H9 (cell line): ENCODE measurements at regions not wholly inside any gene's neighbourhood (a gene's known extent, or its start where the extent isn't known, plus 50 kb on each side); places are given as distances from the start of the nearest gene placed in this dataset.

Experiments used
- DNase-seq: peaks from one replicate; pipeline ENCODE4 v3.0.0-alpha.2; 2017
- H2AFZ ChIP-seq: one replicate; pipeline ENCODE4 v1.6.1; 2013; ENCODE audit warnings: mild to moderate bottlenecking, low read length, control low read depth, moderate library complexity
- H2AK5ac ChIP-seq: 2 replicates; pipeline ENCODE4 v1.6.1; 2013; ENCODE audit warnings: low read length, control low read depth, mixed read lengths; ENCODE audit not compliant: insufficient read length
- H2BK120ac ChIP-seq: one replicate; pipeline ENCODE4 v1.6.1; 2013; ENCODE audit warnings: low read depth, mild to moderate bottlenecking, low read length, control low read depth, inconsistent platforms; ENCODE audit not compliant: poor library complexity, severe bottlenecking
- H2BK12ac ChIP-seq: 2 replicates; pipeline ENCODE4 v1.6.1; 2013; ENCODE audit warnings: low read length, control low read depth, mixed read lengths, low read depth; ENCODE audit not compliant: insufficient read length
- H2BK15ac ChIP-seq: 2 replicates; pipeline ENCODE4 v1.6.1; 2013; ENCODE audit warnings: low read depth, low read length, control low read depth
- H2BK20ac ChIP-seq: one replicate; pipeline ENCODE4 v1.6.1; 2013; ENCODE audit warnings: low read depth, mild to moderate bottlenecking, low read length, control low read depth, inconsistent platforms; ENCODE audit not compliant: poor library complexity, severe bottlenecking
- H2BK5ac ChIP-seq: 2 replicates; pipeline ENCODE4 v1.6.1; 2013; ENCODE audit warnings: low read length, control low read depth, mixed read lengths; ENCODE audit not compliant: insufficient read length
- H3K14ac ChIP-seq: 2 replicates; pipeline ENCODE4 v1.6.1; 2013; ENCODE audit warnings: low read length, control low read depth; ENCODE audit not compliant: insufficient read depth
- H3K18ac ChIP-seq: 2 replicates; pipeline ENCODE4 v1.6.1; 2013; ENCODE audit warnings: low read depth, mild to moderate bottlenecking, mixed read lengths, low read length, control low read depth; ENCODE audit not compliant: insufficient read length
- H3K23ac ChIP-seq: 2 replicates; pipeline ENCODE4 v1.6.1; 2013; ENCODE audit warnings: low read length, control low read depth, mixed read lengths, low read depth; ENCODE audit not compliant: insufficient read length
- H3K23me2 ChIP-seq: 2 replicates; pipeline ENCODE4 v1.6.1; 2013; ENCODE audit warnings: low read depth, mild to moderate bottlenecking, mixed read lengths, low read length, control low read depth; ENCODE audit not compliant: insufficient read length, poor library complexity, severe bottlenecking
- H3K27ac ChIP-seq: 2 replicates; pipeline ENCODE4 v1.5.1; 2013; ENCODE audit warnings: low read length, control low read depth, mixed read lengths, low read depth; ENCODE audit not compliant: insufficient read length
- H3K27me3 ChIP-seq: 2 replicates; pipeline ENCODE4 v1.6.1; 2013; ENCODE audit warnings: low read length, control low read depth, inconsistent platforms; ENCODE audit not compliant: insufficient read depth
- H3K4ac ChIP-seq: 2 replicates; pipeline ENCODE4 v1.6.1; 2013; ENCODE audit warnings: low read depth, mild to moderate bottlenecking, control low read depth, inconsistent platforms, low read length, moderate library complexity
- H3K4me1 ChIP-seq: 2 replicates; pipeline ENCODE4 v1.6.1; 2013; ENCODE audit warnings: low read length, control low read depth, inconsistent platforms; ENCODE audit not compliant: insufficient read depth
- H3K4me2 ChIP-seq: 2 replicates; pipeline ENCODE4 v1.6.1; 2013; ENCODE audit warnings: low read length, control low read depth, mixed read lengths; ENCODE audit not compliant: insufficient read length, insufficient read depth
- H3K56ac ChIP-seq: 2 replicates; pipeline ENCODE4 v1.6.1; 2013; ENCODE audit warnings: low read depth, mild to moderate bottlenecking, mixed read lengths, low read length, control low read depth; ENCODE audit not compliant: insufficient read length
- H3K79me1 ChIP-seq: 2 replicates; pipeline ENCODE4 v1.6.1; 2013; ENCODE audit warnings: low read depth, mild to moderate bottlenecking, moderate library complexity, low read length, control low read depth, inconsistent platforms; ENCODE audit not compliant: insufficient read depth, poor library complexity, severe bottlenecking
- H3K79me2 ChIP-seq: 2 replicates; pipeline ENCODE4 v1.6.1; 2013; ENCODE audit warnings: low read length, control low read depth, inconsistent platforms; ENCODE audit not compliant: insufficient read depth
- H3K9ac ChIP-seq: 2 replicates; pipeline ENCODE4 v1.6.1; 2013; ENCODE audit warnings: low read length, control low read depth, mixed read lengths; ENCODE audit not compliant: insufficient read length; ENCODE audit errors: extremely low read depth
- H3K9me3 ChIP-seq: one replicate; pipeline ENCODE4 v1.6.1; 2013; ENCODE audit warnings: low read depth, low read length, inconsistent platforms; ENCODE audit not compliant: control insufficient read depth
- H3T11ph ChIP-seq: one replicate; pipeline ENCODE4 v1.6.1; 2013; ENCODE audit warnings: mild to moderate bottlenecking, low read length, control low read depth, inconsistent platforms
- H4K20me1 ChIP-seq: one replicate; pipeline ENCODE4 v1.6.1; 2013; ENCODE audit not compliant: control insufficient read depth, insufficient read length, insufficient read depth
- H4K5ac ChIP-seq: 2 replicates; pipeline ENCODE4 v1.6.1; 2013; ENCODE audit warnings: low read depth, mild to moderate bottlenecking, mixed read lengths, low read length, control low read depth; ENCODE audit not compliant: insufficient read length
- H4K8ac ChIP-seq: replicated peaks from 2 replicates; pipeline ENCODE4 v1.6.1; 2013; ENCODE audit warnings: low read length, control low read depth, mixed read lengths, low read depth; ENCODE audit not compliant: insufficient read length
- H4K91ac ChIP-seq: 2 replicates; pipeline ENCODE4 v1.6.1; 2013; ENCODE audit warnings: low read depth, mild to moderate bottlenecking, moderate library complexity, mixed read lengths, low read length, control low read depth; ENCODE audit not compliant: insufficient read length
- H3K27ac Mint-ChIP-seq, 3 experiments: 2 replicates in 2 of 3; 3 replicates in 1 of 3; pipeline ENCODE4 v1.8.0; 2020 to 2021; ENCODE audit warnings: mixed read lengths in 3 of 3, mild to moderate bottlenecking in 1 of 3, moderate library complexity in 1 of 3
- H3K27me3 Mint-ChIP-seq: 2 replicates; pipeline ENCODE4 v1.8.0; 2021; ENCODE audit warnings: low read depth, mild to moderate bottlenecking, moderate library complexity, mixed read lengths
- H3K36me3 Mint-ChIP-seq, 3 experiments: 2 replicates in 2 of 3; 3 replicates in 1 of 3; pipeline ENCODE4 v1.8.0; 2020 to 2021; ENCODE audit warnings: low read depth in 3 of 3, mixed read lengths in 3 of 3; ENCODE audit not compliant: insufficient read depth in 1 of 3
- H3K4me1 Mint-ChIP-seq, 2 experiments: 2 replicates each; pipeline ENCODE4 v1.8.0; 2020; ENCODE audit warnings: mixed read lengths in 2 of 2
- H3K4me3 Mint-ChIP-seq, 2 experiments: 2 replicates in 1 of 2; 3 replicates in 1 of 2; pipeline ENCODE4 v1.8.0; 2020 to 2021; ENCODE audit warnings: mild to moderate bottlenecking in 2 of 2, mixed read lengths in 2 of 2, moderate library complexity in 1 of 2
- H3K9me3 Mint-ChIP-seq, 2 experiments: 2 replicates in 1 of 2; 3 replicates in 1 of 2; pipeline ENCODE4 v1.8.0; 2020; ENCODE audit warnings: mild to moderate bottlenecking in 2 of 2, mixed read lengths in 2 of 2, moderate library complexity in 1 of 2
- WGBS: extraction: QIAGEN DNeasy Blood & Tissue Kit; methylation state at CpG from one replicate; pipeline ENCODE4 v1.1.7; 2013; ENCODE audit warnings: missing lambda C conversion rate, low lambda C conversion rate, mixed read lengths; ENCODE audit not compliant: insufficient read length; ENCODE audit errors: extremely low coverage; 5-methylcytosine and 5-hydroxymethylcytosine counted together
- TF ChIP-seq, protein P1 (sequence below): fragments of 200-600 bp; sonication (generic); conservative IDR thresholded peaks from 3 replicates; pipeline ENCODE4 v1.8.0; 2021; ENCODE audit warnings: antibody characterized with exemption, mild to moderate bottlenecking

DNA sequence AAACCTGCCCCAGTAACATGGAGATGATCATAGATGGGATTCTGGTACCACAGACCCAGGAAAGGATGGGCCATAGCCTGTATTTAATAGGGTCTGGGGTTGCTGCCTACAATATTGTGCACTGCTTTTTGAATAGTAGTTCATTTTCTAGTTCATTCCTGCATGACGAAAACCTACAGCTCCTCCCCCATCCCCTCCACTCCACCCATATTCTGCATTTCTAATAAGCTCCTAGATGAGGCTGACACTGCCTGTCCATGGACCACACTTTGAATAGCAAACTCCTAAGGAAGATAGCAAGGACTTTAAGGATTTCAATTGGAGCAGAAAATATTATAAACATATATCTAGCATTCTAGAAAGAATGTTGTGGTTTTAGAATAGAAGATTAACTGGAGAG, 75.5 kb downstream of the ISOC1 start:
- no CpG with 5 or more reads among the region's 1 CpG for WGBS
- H2BK120ac ChIP-seq: no peak overlapping the region

More for the DNA sequence above, 75.5 kb downstream of the ISOC1 start:
- Histone ChIP-seq H2AFZ (no peak overlapping the region), H3T11ph (no peak overlapping the region), H2BK5ac (no peak overlapping the region), H4K8ac (no peak overlapping the region), H2BK15ac (no peak overlapping the region), H2AK5ac (no peak overlapping the region), H3K14ac (no peak overlapping the region), H3K56ac (no peak overlapping the region), H3K4ac (no peak overlapping the region), H3K9ac (no peak overlapping the region), H3K27me3 (no peaks in the 10 kb centered on the region), H4K91ac (no peak overlapping the region), H4K20me1 (no peaks in the 10 kb centered on the region), H3K23me2 (no peaks in the 10 kb centered on the region), H3K79me1 (no peaks in the 10 kb centered on the region), H2BK12ac (no peak overlapping the region), H3K79me2 (no peaks in the 10 kb centered on the region), H3K4me1 (no peaks in the 10 kb centered on the region), H3K23ac (no peak overlapping the region), H3K18ac (no peak overlapping the region), H3K9me3 (no peaks in the 10 kb centered on the region), H2BK20ac (no peak overlapping the region), H3K4me2 (no peak overlapping the region), H4K5ac (no peak overlapping the region), H3K27ac (no peak overlapping the region)
- Mint-ChIP-seq H3K36me3 (no peaks in the 10 kb centered on the region), H3K9me3 (no peaks in the 10 kb centered on the region), H3K4me1 (peaks cover 7 to 12% of the 10 kb centered on the region in 2 experiments; a peak in 3 of 4 replicates), H3K4me3 (no peak overlapping the region), H3K27ac (no peak overlapping the region), H3K27me3 (no peaks in the 10 kb centered on the region)
- TF ChIP-seq, protein P1, sequence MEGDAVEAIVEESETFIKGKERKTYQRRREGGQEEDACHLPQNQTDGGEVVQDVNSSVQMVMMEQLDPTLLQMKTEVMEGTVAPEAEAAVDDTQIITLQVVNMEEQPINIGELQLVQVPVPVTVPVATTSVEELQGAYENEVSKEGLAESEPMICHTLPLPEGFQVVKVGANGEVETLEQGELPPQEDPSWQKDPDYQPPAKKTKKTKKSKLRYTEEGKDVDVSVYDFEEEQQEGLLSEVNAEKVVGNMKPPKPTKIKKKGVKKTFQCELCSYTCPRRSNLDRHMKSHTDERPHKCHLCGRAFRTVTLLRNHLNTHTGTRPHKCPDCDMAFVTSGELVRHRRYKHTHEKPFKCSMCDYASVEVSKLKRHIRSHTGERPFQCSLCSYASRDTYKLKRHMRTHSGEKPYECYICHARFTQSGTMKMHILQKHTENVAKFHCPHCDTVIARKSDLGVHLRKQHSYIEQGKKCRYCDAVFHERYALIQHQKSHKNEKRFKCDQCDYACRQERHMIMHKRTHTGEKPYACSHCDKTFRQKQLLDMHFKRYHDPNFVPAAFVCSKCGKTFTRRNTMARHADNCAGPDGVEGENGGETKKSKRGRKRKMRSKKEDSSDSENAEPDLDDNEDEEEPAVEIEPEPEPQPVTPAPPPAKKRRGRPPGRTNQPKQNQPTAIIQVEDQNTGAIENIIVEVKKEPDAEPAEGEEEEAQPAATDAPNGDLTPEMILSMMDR: no peak
- no peak for DNase-seq
